IMR-90 (cell line): ENCODE measurements at regions not wholly inside any gene's neighbourhood (a gene's known extent, or its start where the extent isn't known, plus 50 kb on each side); places are given as distances from the start of the nearest gene placed in this dataset.

Experiments used
- ATAC-seq: fragments of 200-7000 bp; cut with Tn5 transposase; 2 replicates; pipeline ENCODE4 v1.9.1; 2020; ENCODE audit warnings: low read depth, mild to moderate bottlenecking, moderate library complexity
- BruUV-seq: library from RNA; stranded (reverse); fragments of 400-500 nt; replicated peaks from 2 replicates; lab custom pipeline; 2021; lab: Mats Ljungman, UMichigan
- CTCF ChIA-PET: fragments of 300-600 bp; formaldehyde crosslinking; extraction: SDS; loops from one replicate; lab custom pipeline; 2021; ENCODE audit warnings: antibody characterized with exemption; lab: Yijun Ruan, JAX
- POLR2A ChIA-PET: fragments of 300-600 bp; sonication (Branson Sonifier 250); formaldehyde crosslinking; loops from one replicate; lab custom pipeline; 2022; ENCODE audit warnings: antibody characterized with exemption; ENCODE audit not compliant: unreplicated experiment; lab: Charles Lee
- DNase-seq: peaks from one replicate; pipeline ENCODE4 v3.0.0; 2013
- H2AFZ ChIP-seq: replicated peaks from 2 replicates; pipeline ENCODE3; 2013; ENCODE audit warnings: low read length, mild to moderate bottlenecking; ENCODE audit not compliant: poor library complexity
- H2AK5ac ChIP-seq: 2 replicates; pipeline ENCODE4 v1.6.1; 2013; ENCODE audit warnings: low read depth, low read length, inconsistent platforms
- H2AK9ac ChIP-seq: replicated peaks from 2 replicates; pipeline ENCODE3; 2013; ENCODE audit warnings: mild to moderate bottlenecking, low read depth, low read length, moderate library complexity; ENCODE audit not compliant: poor library complexity
- H2BK120ac ChIP-seq: 2 replicates; pipeline ENCODE4 v1.6.1; 2013; ENCODE audit warnings: low read depth, low read length, inconsistent platforms
- H2BK15ac ChIP-seq: 3 replicates; pipeline ENCODE4 v1.6.1; 2013; ENCODE audit warnings: low read depth, low read length, inconsistent platforms
- H2BK20ac ChIP-seq: 2 replicates; pipeline ENCODE4 v1.6.1; 2013; ENCODE audit warnings: low read depth, mild to moderate bottlenecking, inconsistent platforms, low read length, moderate library complexity
- H2BK5ac ChIP-seq: 2 replicates; pipeline ENCODE4 v1.6.1; 2013; ENCODE audit warnings: mild to moderate bottlenecking, low read depth, low read length, inconsistent platforms; ENCODE audit not compliant: poor library complexity, severe bottlenecking
- H3K14ac ChIP-seq: replicated peaks from 2 replicates; pipeline ENCODE4 v1.6.1; 2013; ENCODE audit warnings: low read depth, low read length, inconsistent platforms
- H3K18ac ChIP-seq: 2 replicates; pipeline ENCODE4 v1.6.1; 2013; ENCODE audit warnings: low read depth, low read length, control low read depth
- H3K23ac ChIP-seq: 2 replicates; pipeline ENCODE4 v1.6.1; 2013; ENCODE audit warnings: low read depth, low read length, inconsistent platforms
- H3K27ac ChIP-seq: 2 replicates; pipeline ENCODE4 v1.5.1; 2013; ENCODE audit warnings: mild to moderate bottlenecking, control low read depth, low read length; ENCODE audit not compliant: insufficient read depth
- H3K27me3 ChIP-seq: 2 replicates; pipeline ENCODE4 v1.6.1; 2013; ENCODE audit warnings: low read length; ENCODE audit not compliant: control insufficient read depth, insufficient read depth
- H3K36me3 ChIP-seq: 2 replicates; pipeline ENCODE4 v1.6.1; 2013; ENCODE audit warnings: low read length, mixed read lengths; ENCODE audit not compliant: control insufficient read depth, insufficient read depth
- H3K4ac ChIP-seq: 2 replicates; pipeline ENCODE4 v1.6.1; 2013; ENCODE audit warnings: low read depth, low read length, inconsistent platforms
- H3K4me1 ChIP-seq: 2 replicates; pipeline ENCODE4 v1.6.1; 2013; ENCODE audit warnings: low read length, mixed read lengths; ENCODE audit not compliant: control insufficient read depth, insufficient read depth
- H3K4me2 ChIP-seq: 2 replicates; pipeline ENCODE4 v1.6.1; 2013; ENCODE audit warnings: low read depth, mild to moderate bottlenecking, control low read depth, low read length, moderate library complexity
- H3K4me3 ChIP-seq: 2 replicates; pipeline ENCODE4 v1.5.1; 2013; ENCODE audit warnings: low read depth, mild to moderate bottlenecking, control low read depth, low read length, moderate library complexity; ENCODE audit not compliant: insufficient read depth
- H3K56ac ChIP-seq: 2 replicates; pipeline ENCODE4 v1.6.1; 2013; ENCODE audit warnings: low read length, inconsistent platforms; ENCODE audit not compliant: insufficient read depth; ENCODE audit errors: extremely low read depth
- H3K79me1 ChIP-seq, 2 experiments: 2 replicates each; pipeline ENCODE4 v1.6.1; 2013; ENCODE audit warnings: low read length in 2 of 2, inconsistent platforms in 1 of 2, low read depth in 1 of 2
- H3K9ac ChIP-seq: 2 replicates; pipeline ENCODE4 v1.6.1; 2013; ENCODE audit warnings: low read depth, low read length, control low read depth
- H3K9me1 ChIP-seq: 2 replicates; pipeline ENCODE4 v1.6.1; 2013; ENCODE audit warnings: low read length, inconsistent platforms; ENCODE audit not compliant: insufficient read depth
- H3K9me3 ChIP-seq: 2 replicates; pipeline ENCODE4 v1.6.1; 2013; ENCODE audit warnings: low read length; ENCODE audit not compliant: control insufficient read depth, insufficient read depth
- H4K20me1 ChIP-seq: 2 replicates; pipeline ENCODE4 v1.6.1; 2013; ENCODE audit warnings: low read length, inconsistent platforms; ENCODE audit not compliant: insufficient read depth
- H4K5ac ChIP-seq: 2 replicates; pipeline ENCODE4 v1.6.1; 2013; ENCODE audit warnings: mild to moderate bottlenecking, low read depth, low read length, control low read depth
- H4K8ac ChIP-seq, 2 experiments: 2 replicates each; pipeline ENCODE4 v1.6.1; 2013; ENCODE audit warnings: low read depth in 2 of 2, low read length in 2 of 2, control low read depth in 1 of 2, inconsistent platforms in 1 of 2
- H4K91ac ChIP-seq: 2 replicates; pipeline ENCODE4 v1.6.1; 2013; ENCODE audit warnings: low read depth, low read length, inconsistent platforms; ENCODE audit not compliant: insufficient read depth
- CHD1 ChIP-seq: IDR thresholded peaks from 2 replicates; pipeline ENCODE4 v1.6.1; 2012; ENCODE audit warnings: low read depth, low read length, improper control_type of control experiment
- FOS ChIP-seq: fragments of 150-350 bp; IDR thresholded peaks from 2 replicates; pipeline ENCODE4 v1.6.1; 2016; ENCODE audit warnings: low read depth, low read length
- MAFK ChIP-seq: IDR thresholded peaks from 2 replicates; pipeline ENCODE4 v1.6.1; 2012; ENCODE audit warnings: low read depth, low read length, improper control_type of control experiment
- MAZ ChIP-seq: IDR thresholded peaks from 2 replicates; pipeline ENCODE4 v1.6.1; 2012; ENCODE audit warnings: low read depth, mild to moderate bottlenecking, low read length, improper control_type of control experiment, moderate library complexity, borderline replicate concordance
- NFE2L2 ChIP-seq: fragments of 150-350 bp; IDR thresholded peaks from 2 replicates; pipeline ENCODE4 v1.6.1; 2016; ENCODE audit warnings: low read depth, mild to moderate bottlenecking, low read length
- POLR2A ChIP-seq: IDR thresholded peaks from 2 replicates; pipeline ENCODE4 v1.6.1; 2012; ENCODE audit warnings: mild to moderate bottlenecking, low read depth, low read length
- RCOR1 ChIP-seq: IDR thresholded peaks from 2 replicates; pipeline ENCODE4 v1.6.1; 2012; ENCODE audit warnings: mild to moderate bottlenecking, low read length, improper control_type of control experiment; ENCODE audit not compliant: insufficient replicate concordance
- RFX5 ChIP-seq: IDR thresholded peaks from 2 replicates; pipeline ENCODE4 v1.8.0; 2012; ENCODE audit warnings: low read depth, mild to moderate bottlenecking, low read length, moderate library complexity
- WGBS, 2 experiments: methylation state at CpG; one replicate each; pipeline versions ENCODE4 v1.1.5 to v1.1.7; 2013; ENCODE audit warnings: missing lambda C conversion rate in 2 of 2; ENCODE audit not compliant: insufficient read length in 1 of 2; ENCODE audit errors: extremely low coverage in 2 of 2; 5-methylcytosine and 5-hydroxymethylcytosine counted together
- dilution Hi-C: fragments of 300-500 bp; cut with HindIII; formaldehyde crosslinking; loops from one replicate; pipeline ENCODE4 v1.14.3; 2018; ENCODE audit warnings: low sequenced_read_pairs; ENCODE audit not compliant: unreplicated experiment
- in situ Hi-C: fragments of 300-500 bp; cut with MboI; formaldehyde crosslinking; loops from 3 replicates; pipeline ENCODE4 v1.14.3; 2019; ENCODE audit warnings: low sequenced_read_pairs, inconsistent platforms, mixed read lengths
- intact Hi-C: fragments of 100-400 bp; cut with micrococcal nuclease; formaldehyde crosslinking; loops from 2 replicates; pipeline ENCODE4 v1.10.0; 2022
- TF ChIP-seq, protein P1 (sequence below): conservative IDR thresholded peaks from 2 replicates; pipeline ENCODE4 v1.5.1; 2012; ENCODE audit warnings: mild to moderate bottlenecking, low read depth, low read length, improper control_type of control experiment

DNA sequence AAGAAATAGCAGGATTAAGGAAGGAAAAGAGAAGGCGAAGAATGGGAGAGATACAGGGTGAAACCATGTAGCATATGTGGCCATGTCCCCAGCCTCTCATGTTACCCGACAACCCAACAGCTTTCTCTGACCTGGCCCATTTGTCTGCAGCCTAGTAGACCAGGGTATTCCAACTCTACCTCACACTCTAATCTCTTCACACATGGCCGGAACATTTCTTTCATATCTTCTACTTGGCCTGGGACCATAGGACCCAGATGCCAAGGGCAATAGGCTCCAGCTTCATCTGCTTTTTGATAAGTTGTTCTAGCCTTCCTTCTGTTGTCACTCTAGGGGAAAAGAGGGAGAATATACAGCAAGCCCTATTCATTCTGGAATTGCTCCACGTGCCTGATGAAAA is 95.0 kb upstream of the DPT start:
- H3K14ac ChIP-seq, result no peak overlapping the region
- H3K9me3 ChIP-seq, result no peaks in the 10 kb centered on the region
- no peaks in the 10 kb centered on the region for H3K9me1 ChIP-seq
- H2BK5ac ChIP-seq, result no peak overlapping the region
- no peak overlapping the region for H2AK5ac ChIP-seq
- no peaks in the 10 kb centered on the region for H4K20me1 ChIP-seq
- no CpG with 5 or more reads among the region's 4 CpGs for WGBS, 2 experiments
- H3K9ac ChIP-seq, result no peak overlapping the region
- H3K4me2 ChIP-seq, result no peak overlapping the region
- no peaks in the 10 kb centered on the region for H3K79me1 ChIP-seq
- DNase-seq (no peak), ATAC-seq (no peak)
- BruUV-seq, result no TSS peak
- no peak overlapping the region for H3K4ac ChIP-seq
- no peak overlapping the region for H4K91ac ChIP-seq
- H4K8ac ChIP-seq, result no peak overlapping the region
- no peak overlapping the region for H4K5ac ChIP-seq
- intact Hi-C loops (no loop called here), in situ Hi-C loops (no loop called here), dilution Hi-C loops (no loop called here)
- H3K27ac ChIP-seq, result no peak overlapping the region
- H2BK120ac ChIP-seq, result no peak overlapping the region
- no peak overlapping the region for H3K18ac ChIP-seq
- no peak overlapping the region for H3K56ac ChIP-seq
- no peak overlapping the region for H2BK20ac ChIP-seq
- no peaks in the 10 kb centered on the region for H3K4me1 ChIP-seq
- CTCF ChIA-PET, result no interaction called here
- POLR2A ChIA-PET, result no interaction called here
- H3K27me3 ChIP-seq, result no peaks in the 10 kb centered on the region
- H2AFZ ChIP-seq, result no peak overlapping the region
- no peaks in the 10 kb centered on the region for H3K36me3 ChIP-seq
- H3K23ac ChIP-seq, result no peak overlapping the region
- H2AK9ac ChIP-seq, result no peak overlapping the region
- TF ChIP-seq RCOR1 (no peak), MAZ (no peak), FOS (no peak), POLR2A (no peak), MAFK (no peak), CHD1 (no peak), RFX5 (no peak), NFE2L2 (no peak)
- TF ChIP-seq, protein P1, sequence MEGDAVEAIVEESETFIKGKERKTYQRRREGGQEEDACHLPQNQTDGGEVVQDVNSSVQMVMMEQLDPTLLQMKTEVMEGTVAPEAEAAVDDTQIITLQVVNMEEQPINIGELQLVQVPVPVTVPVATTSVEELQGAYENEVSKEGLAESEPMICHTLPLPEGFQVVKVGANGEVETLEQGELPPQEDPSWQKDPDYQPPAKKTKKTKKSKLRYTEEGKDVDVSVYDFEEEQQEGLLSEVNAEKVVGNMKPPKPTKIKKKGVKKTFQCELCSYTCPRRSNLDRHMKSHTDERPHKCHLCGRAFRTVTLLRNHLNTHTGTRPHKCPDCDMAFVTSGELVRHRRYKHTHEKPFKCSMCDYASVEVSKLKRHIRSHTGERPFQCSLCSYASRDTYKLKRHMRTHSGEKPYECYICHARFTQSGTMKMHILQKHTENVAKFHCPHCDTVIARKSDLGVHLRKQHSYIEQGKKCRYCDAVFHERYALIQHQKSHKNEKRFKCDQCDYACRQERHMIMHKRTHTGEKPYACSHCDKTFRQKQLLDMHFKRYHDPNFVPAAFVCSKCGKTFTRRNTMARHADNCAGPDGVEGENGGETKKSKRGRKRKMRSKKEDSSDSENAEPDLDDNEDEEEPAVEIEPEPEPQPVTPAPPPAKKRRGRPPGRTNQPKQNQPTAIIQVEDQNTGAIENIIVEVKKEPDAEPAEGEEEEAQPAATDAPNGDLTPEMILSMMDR, result no peak
- no peak overlapping the region for H3K4me3 ChIP-seq
- no peak overlapping the region for H2BK15ac ChIP-seq
